Right atrium auricular region (tissue), 2 donors: ENCODE measurements at regions not wholly inside any gene's neighbourhood (a gene's known extent, or its start where the extent isn't known, plus 50 kb on each side); places are given as distances from the start of the nearest gene placed in this dataset.

ENCODE experiments used
- DNase-seq: peaks from one replicate; pipeline ENCODE4 v3.0.0-alpha.2; 2019; ENCODE audit warnings: low spot score
- H3K27ac ChIP-seq, 2 donors: fragments of 200-600 bp; sonication (generic); 1 replicate in 1 of 2; 2 replicates in 1 of 2; pipeline ENCODE4 v1.5.1; 2016 to 2019
- H3K27me3 ChIP-seq, 2 donors: fragments of 200-600 bp; sonication (generic); one replicate each; pipeline versions ENCODE4 v1.5.1 to v1.6.0; 2017 to 2019
- H3K36me3 ChIP-seq: fragments of 200-600 bp; sonication (generic); one replicate; pipeline ENCODE4 v1.5.1; 2016
- H3K4me1 ChIP-seq, 2 donors: fragments of 200-600 bp; sonication (generic); one replicate each; pipeline versions ENCODE4 v1.5.1 to v1.6.0; 2017 to 2019
- H3K4me3 ChIP-seq, 2 donors: fragments of 200-600 bp; sonication (generic); 1 replicate in 1 of 2; 2 replicates in 1 of 2; pipeline ENCODE4 v1.5.1; 2017 to 2019; ENCODE audit warnings: mild to moderate bottlenecking in 1 of 2, moderate library complexity in 1 of 2
- H3K9me3 ChIP-seq, 2 donors: fragments of 200-600 bp; sonication (generic); one replicate each; pipeline ENCODE4 v1.5.1; 2019
- CTCF ChIP-seq, 2 donors: fragments of 200-600 bp; sonication (generic); IDR thresholded peaks; one replicate each; pipeline ENCODE4 v1.5.1; 2019; ENCODE audit warnings: antibody characterized with exemption in 2 of 2

DNA sequence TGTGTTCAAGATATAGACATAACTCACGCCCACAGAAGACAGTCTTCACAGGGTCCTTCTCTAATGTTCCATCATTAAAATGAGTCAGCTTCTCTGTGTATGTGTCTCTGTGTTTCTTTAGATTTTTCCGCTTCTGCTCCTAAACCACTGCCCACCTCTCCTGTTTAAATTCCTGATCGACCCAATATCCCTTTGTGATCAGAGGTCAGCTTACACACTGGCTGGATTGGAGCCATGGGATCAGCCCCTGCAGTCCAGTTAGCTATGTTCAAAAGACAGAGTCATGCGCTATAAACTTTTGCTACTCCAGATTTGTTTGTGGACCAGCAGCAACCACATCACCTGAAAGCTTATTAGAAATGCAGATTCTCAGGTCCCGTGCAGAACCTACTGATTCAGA lies 229.2 kb downstream of the C1D start:
- H3K27me3 ChIP-seq: no peaks in the 10 kb centered on the region
- no peaks in the 10 kb centered on the region for H3K9me3 ChIP-seq
- H3K27ac ChIP-seq: no peak overlapping the region
- no peaks in the 10 kb centered on the region for H3K4me1 ChIP-seq
- DNase-seq: no peak
- H3K36me3 ChIP-seq: no peaks in the 10 kb centered on the region
- H3K4me3 ChIP-seq: no peak overlapping the region
- TF ChIP-seq CTCF (IDR thresholded peaks at IDR 0.05): no peak

DNA sequence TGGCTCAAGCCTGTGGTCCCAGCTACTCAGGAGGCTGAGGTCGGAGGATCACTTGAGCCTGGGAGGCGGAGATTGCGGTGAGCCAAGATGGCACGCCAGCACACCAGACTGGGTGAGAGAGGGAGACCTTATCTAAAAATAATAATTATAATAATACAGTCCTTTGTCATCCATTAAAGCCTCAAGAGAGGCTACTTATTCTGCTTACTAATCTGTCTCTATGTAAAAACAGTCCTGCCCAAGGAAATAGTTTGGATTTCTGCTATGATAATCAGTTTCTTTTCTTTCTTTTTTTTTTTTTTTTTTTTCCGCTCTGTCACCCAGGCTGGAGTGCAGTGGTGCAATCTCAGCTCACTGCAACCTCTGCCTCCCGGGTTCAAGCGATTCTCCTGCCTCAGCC lies 228.3 kb downstream of the C1D start:
- TF ChIP-seq CTCF (IDR thresholded peaks at IDR 0.05): no peak
- DNase-seq: no peak
- no peaks in the 10 kb centered on the region for H3K9me3 ChIP-seq
- no peaks in the 10 kb centered on the region for H3K36me3 ChIP-seq
- no peaks in the 10 kb centered on the region for H3K27me3 ChIP-seq
- H3K4me1 ChIP-seq: no peaks in the 10 kb centered on the region
- H3K4me3 ChIP-seq: no peak overlapping the region
- no peak overlapping the region for H3K27ac ChIP-seq

DNA sequence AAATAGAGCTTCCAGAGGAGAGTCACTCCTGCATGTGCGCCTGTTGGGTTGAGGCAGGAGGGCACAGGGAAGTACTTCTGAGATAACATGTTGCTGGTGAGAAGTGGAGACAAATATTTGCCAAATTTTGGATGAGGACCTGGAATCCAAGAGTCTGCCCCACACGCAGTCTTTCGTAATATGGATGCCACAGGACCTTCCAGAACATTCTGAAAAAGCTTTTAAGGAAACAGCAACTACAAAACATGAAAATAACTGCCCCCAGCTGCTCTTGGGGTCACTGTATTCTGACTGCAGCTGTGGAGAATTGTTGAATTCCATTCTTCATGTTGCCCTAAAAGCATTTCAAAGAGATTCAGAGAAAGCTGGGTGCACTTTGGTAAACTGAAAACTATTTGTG lies 227.5 kb downstream of the C1D start:
- no peak for DNase-seq
- no peak for TF ChIP-seq CTCF (IDR thresholded peaks at IDR 0.05)
- no peaks in the 10 kb centered on the region for H3K36me3 ChIP-seq

GRCh38 chr2:67836866-67837265 lies 225.9 kb downstream of the C1D start:
- H3K9me3 ChIP-seq: no peaks in the 10 kb centered on the region
- no peaks in the 10 kb centered on the region for H3K27me3 ChIP-seq
- TF ChIP-seq CTCF (IDR thresholded peaks at IDR 0.05): no peak
- H3K4me1 ChIP-seq: no peaks in the 10 kb centered on the region
- H3K36me3 ChIP-seq: no peaks in the 10 kb centered on the region
- H3K27ac ChIP-seq: no peak overlapping the region
- no peak overlapping the region for H3K4me3 ChIP-seq
- no peak for DNase-seq

More for the DNA sequence above, 227.5 kb downstream of the C1D start:
- H3K4me1 ChIP-seq: no peaks in the 10 kb centered on the region
- no peaks in the 10 kb centered on the region for H3K9me3 ChIP-seq
- H3K27me3 ChIP-seq: no peaks in the 10 kb centered on the region
- no peak overlapping the region for H3K27ac ChIP-seq
- no peak overlapping the region for H3K4me3 ChIP-seq

DNA sequence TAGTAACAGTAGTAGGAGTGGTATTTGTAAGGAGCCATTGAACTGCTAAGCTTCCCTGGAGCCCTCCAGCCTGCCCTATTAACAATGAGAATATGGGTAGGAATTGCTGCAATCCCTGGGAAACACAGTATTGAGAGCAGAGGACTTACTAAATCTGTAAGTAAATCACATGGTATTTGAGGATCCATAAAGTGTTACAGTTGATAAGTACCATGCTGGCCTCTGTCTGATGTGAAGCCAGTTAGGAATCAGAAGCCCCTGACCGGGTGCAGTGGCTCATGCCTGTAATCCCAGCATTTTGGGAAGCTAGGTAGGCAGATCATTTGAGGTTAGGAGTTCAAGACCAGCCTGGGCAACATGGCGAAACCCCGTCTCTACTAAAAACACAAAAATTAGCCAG lies 224.6 kb downstream of the C1D start:
- no peaks in the 10 kb centered on the region for H3K27me3 ChIP-seq
- no peaks in the 10 kb centered on the region for H3K9me3 ChIP-seq
- TF ChIP-seq CTCF (IDR thresholded peaks at IDR 0.05): no peak
- H3K27ac ChIP-seq: no peak overlapping the region
- no peaks in the 10 kb centered on the region for H3K36me3 ChIP-seq
- H3K4me3 ChIP-seq: no peak overlapping the region
- DNase-seq: no peak
- no peaks in the 10 kb centered on the region for H3K4me1 ChIP-seq

DNA sequence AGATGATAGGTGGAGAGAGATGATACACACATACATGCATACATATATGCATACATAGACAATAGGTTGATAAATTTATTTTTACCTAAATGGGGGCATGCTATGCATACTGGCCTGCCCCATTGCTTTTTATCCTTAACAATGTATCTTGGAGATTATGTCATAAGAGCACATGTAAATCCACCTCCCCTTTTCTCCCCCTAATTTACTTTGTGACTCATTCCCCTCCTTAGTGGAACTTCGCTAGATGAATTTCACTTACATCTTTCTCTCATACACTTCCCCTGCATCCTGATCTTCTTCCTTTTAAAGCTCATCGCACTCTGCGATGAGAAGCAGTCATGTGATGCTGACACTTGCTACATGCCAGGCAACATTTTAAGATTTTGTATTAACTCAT lies 223.6 kb downstream of the C1D start:
- H3K4me1 ChIP-seq: no peaks in the 10 kb centered on the region
- no peak for TF ChIP-seq CTCF (IDR thresholded peaks at IDR 0.05)
- H3K4me3 ChIP-seq: no peak overlapping the region
- no peaks in the 10 kb centered on the region for H3K36me3 ChIP-seq
- no peak overlapping the region for H3K27ac ChIP-seq
- no peak for DNase-seq
- H3K27me3 ChIP-seq: no peaks in the 10 kb centered on the region
- H3K9me3 ChIP-seq: no peaks in the 10 kb centered on the region
